ENCODE measurements at regions not wholly inside any gene's neighbourhood (a gene's known extent, or its start where the extent isn't known, plus 50 kb on each side); places are given as distances from the start of the nearest gene placed in this dataset.

- DNase-seq (ENCODE audit: low read depth), result no peak
- no peak overlapping the region for H3K4me3 ChIP-seq (ENCODE audit: low read depth, low read length)
Measured at GRCh38 chr2:129164220-129164949, 815.1 kb upstream of the RAB6C start.

GRCh38 chr2:129165006-129165405 is 814.5 kb upstream of the RAB6C start:
- peak; percentile 8 for DNase-seq (ENCODE audit: low read depth)
- no peak for TF ChIP-seq CTCF (IDR thresholded peaks at IDR 0.05; ENCODE audit: control insufficient read depth, extremely low read depth, insufficient read depth)
- no peak overlapping the region for H3K4me3 ChIP-seq (ENCODE audit: low read depth, low read length)

More at GRCh38 chr2:129164220-129164949, 815.1 kb upstream of the RAB6C start:
- TF ChIP-seq CTCF (IDR thresholded peaks at IDR 0.05; ENCODE audit: control insufficient read depth, extremely low read depth, insufficient read depth), result no peak

- no peak for TF ChIP-seq CTCF (IDR thresholded peaks at IDR 0.05; ENCODE audit: control insufficient read depth, extremely low read depth, insufficient read depth)
- H3K4me3 ChIP-seq (ENCODE audit: low read depth, low read length), result no peak overlapping the region
- DNase-seq (ENCODE audit: low read depth), result no peak
Measured at GRCh38 chr2:129167456-129167855, 812.0 kb upstream of the RAB6C start.

GRCh38 chr2:129170570-129170969 is 808.9 kb upstream of the RAB6C start:
- TF ChIP-seq CTCF (IDR thresholded peaks at IDR 0.05; ENCODE audit: control insufficient read depth, extremely low read depth, insufficient read depth), result no peak
- DNase-seq (ENCODE audit: low read depth), result no peak
- H3K4me3 ChIP-seq (ENCODE audit: low read depth, low read length), result no peak overlapping the region

GRCh38 chr2:129174143-129174542 is 805.3 kb upstream of the RAB6C start:
- TF ChIP-seq CTCF (IDR thresholded peaks at IDR 0.05; ENCODE audit: control insufficient read depth, extremely low read depth, insufficient read depth), result no peak
- H3K4me3 ChIP-seq (ENCODE audit: low read depth, low read length), result no peak overlapping the region
- no peak for DNase-seq (ENCODE audit: low read depth)

- DNase-seq (ENCODE audit: low read depth), result no peak
- no peak for TF ChIP-seq CTCF (IDR thresholded peaks at IDR 0.05; ENCODE audit: control insufficient read depth, extremely low read depth, insufficient read depth)
- H3K4me3 ChIP-seq (ENCODE audit: low read depth, low read length), result no peak overlapping the region
Measured at GRCh38 chr2:129175051-129175450, 804.4 kb upstream of the RAB6C start.

GRCh38 chr2:129176375-129176774 is 803.1 kb upstream of the RAB6C start:
- DNase-seq (ENCODE audit: low read depth), result no peak
- H3K4me3 ChIP-seq (ENCODE audit: low read depth, low read length), result no peak overlapping the region
- no peak for TF ChIP-seq CTCF (IDR thresholded peaks at IDR 0.05; ENCODE audit: control insufficient read depth, extremely low read depth, insufficient read depth)

All from LNCaP clone FGC (cell line).